ENCODE measurements at regions not wholly inside any gene's neighbourhood (a gene's known extent, or its start where the extent isn't known, plus 50 kb on each side); places are given as distances from the start of the nearest gene placed in this dataset.

GRCh38 chr2:55986700-55987440 lies 63.3 kb upstream of the EFEMP1 start:
- Histone ChIP-seq H3K9me3 (ENCODE audit: control insufficient read depth, insufficient read depth, low read depth, low read length) (no peaks in the 10 kb centered on the region), H3K4me1 (ENCODE audit: control insufficient read depth, insufficient read depth, low read length) (peaks cover 3% of the 10 kb centered on the region; the same call in 1 of the 2 replicates), H3K36me3 (ENCODE audit: control insufficient read depth in 2 of 2, insufficient read depth in 1 of 2, low read length in 2 of 2) (no peaks in the 10 kb centered on the region), H3K27ac (ENCODE audit: extremely low read depth, low read depth, low read length) (no peak overlapping the region), H3K4me3 (ENCODE audit: low read depth, low read length) (no peak overlapping the region)
- TF ChIP-seq ZNF521 (tag by site-specific recombination; IDR thresholded peaks at IDR 0.05) (no peak), ZNF777 (tag by site-specific recombination; IDR thresholded peaks at IDR 0.05; ENCODE audit: borderline replicate concordance) (no peak), ZBTB10 (tag by site-specific recombination; IDR thresholded peaks at IDR 0.05) (no peak), PATZ1 (tag by site-specific recombination; IDR thresholded peaks at IDR 0.05) (no peak), ZNF398 (tag by site-specific recombination; IDR thresholded peaks at IDR 0.05) (no peak), ZSCAN4 (tag by site-specific recombination; IDR thresholded peaks at IDR 0.05) (no peak), ZNF785 (tag by site-specific recombination; IDR thresholded peaks at IDR 0.05) (no peak), SP2 (tag by site-specific recombination; IDR thresholded peaks at IDR 0.05) (no peak), GLI2 (tag by site-specific recombination; IDR thresholded peaks at IDR 0.05; ENCODE audit: borderline replicate concordance, low read depth) (no peak), ZFHX2 (tag by site-specific recombination; conservative IDR thresholded peaks at IDR 0.05) (no peak), ZBTB21 (tag by site-specific recombination; IDR thresholded peaks at IDR 0.05) (no peak), ZNF140 (tag by site-specific recombination; IDR thresholded peaks at IDR 0.05) (no peak), ZNF658 (tag by site-specific recombination; IDR thresholded peaks at IDR 0.05) (no peak), RBAK (tag by site-specific recombination; IDR thresholded peaks at IDR 0.05) (no peak), ZNF510 (tag by site-specific recombination; IDR thresholded peaks at IDR 0.05; ENCODE audit: insufficient replicate concordance) (no peak), ZSCAN16 (tag by site-specific recombination; IDR thresholded peaks at IDR 0.05) (no peak), TCF7L2 (IDR thresholded peaks at IDR 0.05; ENCODE audit: borderline replicate concordance, low read depth, low read length) (no peak), ZNF843 (tag by site-specific recombination; IDR thresholded peaks at IDR 0.05) (no peak), ZNF639 (tag by site-specific recombination; IDR thresholded peaks at IDR 0.05) (no peak), ZNF610 (tag by site-specific recombination; IDR thresholded peaks at IDR 0.05; ENCODE audit: borderline replicate concordance) (no peak)
- CTCF ChIA-PET = interaction anchor here (0.6 to 1.2 kb wide), 7 partner anchors 8 to 534 kb away, joined by 3 to 8 read pairs (median 4); no protein-coding TSS in a partner anchor
- POLR2A ChIA-PET = no interaction called here
